ENCODE measurements at regions not wholly inside any gene's neighbourhood (a gene's known extent, or its start where the extent isn't known, plus 50 kb on each side); places are given as distances from the start of the nearest gene placed in this dataset.
"Not testable (repeated sequence)": the region's sequence is repeated elsewhere in the genome, so short reads cannot be mapped to it uniquely, and the experiment has no call there.

- DNase-seq, result not testable (repeated sequence)
Observed at GRCh38 chr2:95654897-95655296, 63.1 kb downstream of the TRIM43 start.

- DNase-seq, result not testable (repeated sequence)
Observed at GRCh38 chr2:95656553-95656952, 64.8 kb downstream of the TRIM43 start.

DNA sequence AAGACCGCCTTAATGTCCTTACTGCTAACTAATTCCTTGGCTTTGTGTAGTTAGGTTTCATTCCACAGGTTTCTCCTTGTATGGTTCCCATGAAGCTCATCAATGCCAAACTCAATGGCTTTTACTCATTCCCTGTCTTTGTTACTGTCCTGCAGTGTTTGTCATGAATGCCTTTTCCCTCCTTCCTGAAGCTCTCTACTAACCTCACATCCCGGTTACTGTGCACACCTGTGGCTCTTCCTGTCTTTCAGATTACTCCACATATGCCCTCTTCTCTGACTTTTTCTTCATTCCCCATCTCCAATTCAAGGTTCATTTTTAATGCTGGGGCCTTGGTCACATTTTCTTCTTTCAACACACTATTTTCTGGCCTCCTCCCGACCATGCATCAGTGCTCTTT lies 66.1 kb downstream of the TRIM43 start:
- DNase-seq, result not testable (repeated sequence)

DNA sequence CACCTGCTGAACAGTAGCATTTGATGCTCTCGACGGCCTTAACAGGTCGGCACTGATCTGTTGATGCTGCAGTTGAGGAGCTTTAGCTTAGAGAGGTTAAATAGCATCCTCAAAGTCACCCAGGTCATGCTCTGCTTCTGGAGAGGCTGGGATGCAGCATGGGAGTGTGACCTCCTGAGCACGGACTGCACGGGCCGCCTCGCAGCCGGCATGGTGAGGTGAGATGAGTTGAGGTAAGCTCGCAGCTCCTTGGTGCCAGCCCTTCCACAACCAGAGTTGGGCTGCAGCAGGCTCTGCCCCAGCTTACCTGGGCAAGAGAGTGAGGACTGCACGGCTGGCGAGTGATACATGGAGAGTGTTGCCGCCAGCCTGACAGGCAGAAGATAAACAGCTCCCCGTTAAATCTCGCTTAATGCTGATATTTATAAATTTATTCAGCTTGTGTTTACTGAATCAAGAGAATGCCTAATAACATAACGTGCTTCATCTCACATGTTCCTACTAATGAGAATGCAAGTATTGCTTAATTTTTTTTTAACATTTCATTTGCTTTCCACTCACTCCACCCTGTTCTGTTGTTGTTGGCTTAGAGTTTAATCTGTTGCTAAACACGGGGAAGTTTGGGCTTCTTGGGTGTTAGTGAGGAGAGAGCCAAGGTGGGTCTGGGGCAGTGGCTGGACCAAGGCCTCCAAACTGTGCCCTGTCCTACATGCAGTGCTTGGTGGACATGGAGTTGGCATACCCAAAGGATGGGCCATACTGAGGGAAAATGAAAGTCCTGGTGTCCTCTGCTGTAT lies 69.2 kb downstream of the TRIM43 start:
- not testable (repeated sequence) for DNase-seq

DNA sequence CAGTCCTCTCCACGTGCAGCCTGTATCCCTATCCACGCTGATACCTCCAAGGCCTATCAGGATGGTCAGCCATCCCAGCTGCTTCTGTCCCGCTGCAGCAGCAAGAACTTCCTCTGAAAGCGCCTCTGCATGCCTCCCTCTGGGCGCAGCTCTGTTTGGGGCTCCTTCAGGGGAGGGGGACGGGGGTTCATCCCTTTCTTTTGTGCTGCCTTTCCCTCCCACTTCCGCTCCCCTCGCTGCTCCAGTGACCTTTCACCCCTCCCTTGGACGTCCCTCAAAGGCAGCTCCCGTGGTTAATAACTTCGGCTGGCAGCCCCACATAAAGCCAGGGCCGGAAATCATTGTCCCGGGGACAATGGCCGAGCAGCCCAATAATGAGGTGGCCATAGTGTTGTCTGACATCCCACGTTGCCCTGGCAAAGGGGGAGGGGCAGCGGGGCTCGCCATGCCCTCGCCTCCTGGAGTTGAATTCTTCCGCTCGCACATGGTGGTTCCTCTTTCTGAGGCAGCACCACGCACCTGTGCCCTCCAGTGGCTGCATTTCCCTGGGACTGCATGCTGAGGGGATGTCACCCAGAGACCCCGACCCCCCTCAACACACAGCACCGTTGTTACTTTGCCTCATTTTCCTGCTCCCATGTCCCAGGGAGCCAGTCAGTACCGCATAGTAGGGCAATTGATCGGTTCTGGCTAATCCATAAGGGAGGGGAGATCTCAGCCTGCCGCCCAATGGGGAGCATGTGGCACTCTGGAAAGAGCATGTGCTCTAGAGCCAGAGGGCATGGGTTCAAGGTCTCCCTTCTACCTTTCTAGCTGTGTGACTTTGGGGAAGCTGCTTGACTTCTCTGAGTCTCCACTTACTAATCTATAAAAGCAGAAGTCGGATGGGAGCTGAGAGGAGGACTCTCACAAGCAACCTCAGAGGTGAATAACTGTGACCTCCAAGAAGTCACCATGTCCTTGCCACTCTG lies 72.0 kb downstream of the TRIM43 start:
- DNase-seq, result not testable (repeated sequence)

- not testable (repeated sequence) for DNase-seq
Observed at GRCh38 chr2:95666636-95667035, 74.8 kb downstream of the TRIM43 start.

DNA sequence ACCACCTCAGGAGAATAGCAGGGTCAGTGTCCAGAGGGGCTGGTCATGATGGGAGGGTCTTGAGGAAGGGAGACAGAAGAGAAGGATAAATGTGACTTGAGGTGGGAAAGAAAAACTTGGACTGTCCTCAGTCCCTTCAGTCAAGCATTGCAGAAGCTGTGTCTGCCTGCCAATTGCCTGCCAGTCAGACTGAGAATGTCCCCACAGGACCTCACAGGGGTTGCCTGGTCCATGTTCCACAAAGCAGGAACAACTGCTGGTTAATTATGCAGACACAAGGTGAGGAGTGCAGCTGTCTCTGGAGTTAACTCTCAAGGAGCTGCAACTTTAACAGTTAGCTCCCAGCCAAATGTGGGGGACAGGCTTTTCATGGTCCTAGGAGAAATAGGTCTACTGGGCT lies 75.7 kb downstream of the TRIM43 start:
- no peak for DNase-seq

- DNase-seq, result not testable (repeated sequence)
Observed at GRCh38 chr2:95668934-95669333, 77.1 kb downstream of the TRIM43 start.

DNA sequence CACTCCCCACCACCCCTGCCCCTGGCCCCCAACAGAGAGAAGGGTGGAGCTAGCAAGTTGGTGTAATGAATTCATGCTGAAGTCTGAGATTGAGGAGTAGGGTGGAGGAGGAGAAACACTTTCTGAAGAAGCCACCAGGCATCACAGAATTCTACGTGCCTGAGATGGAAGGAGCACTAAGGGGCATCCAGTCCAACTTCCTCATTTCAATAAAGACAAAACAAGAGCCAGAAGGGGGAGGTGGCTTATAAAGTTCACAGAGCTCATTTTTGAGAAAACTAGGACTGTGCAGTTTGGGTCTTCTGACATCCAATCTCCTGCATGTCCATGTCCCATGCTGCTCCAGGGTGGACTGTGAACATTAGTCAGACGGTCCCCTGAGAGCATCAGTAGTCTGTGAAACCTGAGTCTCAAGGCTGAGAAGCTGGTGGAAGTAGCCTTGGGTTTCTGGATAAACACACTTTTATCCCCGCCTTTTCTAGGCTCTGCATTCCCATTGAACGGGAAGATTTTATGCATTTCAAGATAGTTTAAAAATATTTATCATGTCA lies 77.7 kb downstream of the TRIM43 start:
- DNase-seq, result no peak

GRCh38 chr2:95670167-95670566 lies 78.4 kb downstream of the TRIM43 start:
- DNase-seq, result no peak

DNA sequence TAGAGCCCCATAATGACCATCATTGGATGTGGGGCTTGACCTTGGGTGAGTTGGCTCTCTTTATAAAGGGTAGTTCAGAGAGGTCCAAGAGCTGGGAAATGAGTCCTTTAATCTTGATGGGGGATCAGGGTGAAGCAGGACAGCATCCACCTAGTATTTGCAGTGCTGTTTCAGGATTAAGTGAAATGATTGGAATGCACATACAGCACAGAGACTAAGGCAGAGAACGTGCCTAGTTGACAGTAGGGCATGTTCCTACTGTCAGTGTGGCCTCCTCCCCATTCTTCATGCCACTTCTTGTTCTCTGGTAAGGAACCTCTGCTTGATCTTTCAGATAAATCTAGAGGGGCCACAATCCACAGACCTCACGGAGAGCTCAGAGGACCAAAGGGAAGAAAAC lies 78.9 kb downstream of the TRIM43 start:
- DNase-seq, result no peak

DNA sequence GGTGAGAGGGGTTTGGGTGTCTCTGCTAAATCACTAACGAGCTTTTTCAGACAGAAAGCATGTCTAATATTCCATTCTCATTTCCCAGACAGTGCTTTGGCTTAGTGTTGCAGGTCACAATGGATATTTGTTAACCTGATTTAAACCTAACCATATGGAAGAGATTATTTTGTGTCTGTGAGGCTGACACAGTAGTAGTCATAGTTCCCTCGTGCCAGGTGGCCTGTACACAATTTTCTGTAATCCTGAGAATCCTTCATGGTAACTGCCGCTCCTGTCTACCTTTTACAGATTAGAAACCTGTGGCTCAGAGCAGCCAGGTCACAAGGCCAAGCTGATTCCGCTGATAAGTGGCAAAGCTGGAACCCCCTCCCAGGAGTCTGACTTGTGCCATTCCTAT lies 79.4 kb downstream of the TRIM43 start:
- DNase-seq, result not testable (repeated sequence)

DNA sequence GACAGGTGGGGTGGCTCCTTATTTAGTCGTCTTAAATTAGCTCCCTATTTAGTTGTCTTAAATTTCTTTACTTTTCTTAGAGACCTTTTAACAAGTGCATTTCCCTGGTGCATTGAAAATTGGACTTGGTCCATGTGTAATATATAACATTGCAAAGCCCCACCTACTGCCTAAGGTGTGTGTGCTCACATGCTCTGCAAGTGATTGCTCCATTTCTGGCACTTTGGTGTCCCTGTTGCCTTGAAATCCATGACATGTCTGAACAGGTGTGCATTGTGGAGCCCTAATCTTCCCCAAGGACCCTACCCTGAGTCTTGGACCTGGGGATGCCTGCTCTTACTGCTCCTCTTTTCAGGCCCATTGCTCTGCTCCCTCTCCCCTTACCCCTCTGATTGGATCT lies 80.2 kb downstream of the TRIM43 start:
- DNase-seq, result not testable (repeated sequence)

GRCh38 chr2:95672500-95672899 lies 80.7 kb downstream of the TRIM43 start:
- not testable (repeated sequence) for DNase-seq

- no peak for DNase-seq
Observed at GRCh38 chr2:95674186-95674585, 82.4 kb downstream of the TRIM43 start.

- DNase-seq, result not testable (repeated sequence)
Observed at GRCh38 chr2:95676573-95676972, 84.8 kb downstream of the TRIM43 start.

- DNase-seq, result no peak
Observed at GRCh38 chr2:95677346-95677745, 85.5 kb downstream of the TRIM43 start.

DNA sequence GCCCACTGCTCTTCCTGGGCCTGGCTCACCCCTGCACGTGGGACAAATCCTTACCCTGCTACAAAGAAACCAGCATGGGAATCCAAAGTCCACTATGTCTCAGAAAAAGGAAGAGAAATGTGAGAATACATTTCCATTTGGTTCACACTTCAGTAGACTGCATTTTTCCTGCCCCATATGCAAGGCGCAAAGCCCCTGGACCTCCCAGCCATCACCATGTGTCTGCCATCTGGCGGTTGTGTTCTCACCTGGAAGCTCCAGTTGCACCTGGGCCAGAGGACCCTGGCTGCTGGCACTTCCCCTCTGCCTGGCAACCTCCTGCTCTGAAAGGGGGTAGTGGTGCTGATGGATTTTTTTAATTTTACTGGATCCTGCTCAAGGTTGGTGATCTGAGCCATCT lies 86.0 kb downstream of the TRIM43 start:
- not testable (repeated sequence) for DNase-seq

GRCh38 chr2:95681158-95681557 lies 89.4 kb downstream of the TRIM43 start:
- DNase-seq, result not testable (repeated sequence)

DNA sequence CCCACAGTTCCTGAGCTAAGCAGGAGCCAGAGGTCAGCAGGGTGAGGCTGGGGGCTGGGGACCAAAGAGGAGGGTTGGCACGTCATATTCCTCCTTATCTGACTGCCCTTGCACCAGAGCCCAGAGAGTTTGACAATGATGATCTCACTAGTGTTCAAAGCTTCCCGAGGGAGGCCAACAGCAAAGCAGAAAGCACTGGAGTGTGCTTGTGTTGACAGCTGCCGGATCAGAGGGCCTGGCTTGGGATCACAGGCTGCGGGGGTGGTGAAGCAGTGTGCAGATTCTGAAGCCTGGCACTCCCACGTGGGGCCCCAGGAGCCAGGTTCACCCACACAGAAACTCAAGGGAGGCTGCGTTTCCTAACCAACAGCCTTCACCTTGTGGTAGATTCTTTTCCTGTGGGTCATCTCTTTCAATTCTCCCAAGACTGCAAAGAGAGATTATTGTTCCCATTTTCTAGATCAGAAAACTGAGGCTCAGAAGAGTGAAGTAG lies 89.8 kb downstream of the TRIM43 start:
- DNase-seq, result not testable (repeated sequence)

DNA sequence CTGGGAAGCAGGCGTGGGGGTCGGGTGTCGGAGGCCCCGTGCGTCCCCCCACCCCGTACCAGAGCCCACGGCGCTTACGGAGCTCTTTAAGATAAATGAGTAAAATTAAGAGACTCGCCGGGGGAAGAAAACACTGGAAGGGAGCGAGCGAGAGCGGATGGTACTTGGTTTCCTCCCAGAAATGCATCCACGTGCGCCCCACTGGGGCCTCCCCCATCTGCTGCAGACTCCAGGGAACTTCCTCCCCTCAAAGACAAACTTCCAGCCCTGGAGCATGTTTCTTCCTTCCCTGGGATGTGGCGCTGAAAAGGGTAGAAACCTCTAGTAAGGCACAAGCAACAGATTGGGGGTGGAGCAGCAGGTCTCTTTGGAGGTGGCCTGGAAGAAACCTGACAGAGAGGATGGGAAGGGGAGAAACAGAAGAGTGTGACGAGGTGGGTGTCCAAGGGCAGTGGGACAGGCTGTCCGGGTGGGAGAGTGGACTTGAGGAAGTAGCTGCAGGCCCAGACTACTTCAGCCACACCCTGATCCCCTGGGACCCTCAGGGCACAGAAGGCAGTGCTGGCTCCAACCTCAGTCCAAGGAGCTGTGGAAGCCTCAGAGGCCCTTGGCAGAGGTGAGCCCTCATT lies 91.2 kb downstream of the TRIM43 start:
- not testable (repeated sequence) for DNase-seq

DNA sequence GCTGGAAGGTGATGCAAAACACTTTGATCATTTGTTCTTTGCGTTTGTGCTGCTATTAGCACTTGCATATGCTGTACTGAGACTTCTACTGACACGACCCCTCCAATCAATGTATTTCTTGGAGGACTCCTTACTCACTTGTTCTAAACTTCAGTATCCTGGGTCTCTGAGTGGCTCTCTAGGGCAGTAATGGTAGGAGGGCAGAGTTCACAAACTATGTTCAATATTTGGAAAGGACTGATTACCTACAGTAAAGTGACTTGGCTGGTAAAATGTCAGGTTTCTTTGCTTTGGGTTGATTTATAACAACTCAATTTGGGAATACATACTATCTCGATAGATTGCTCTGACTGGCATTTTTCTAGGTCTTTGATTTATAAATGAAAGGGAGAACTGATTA lies 93.7 kb downstream of the TRIM43 start:
- no peak for DNase-seq

All from NCI-H1105 treated with DMSO at 0.1 percent for 48 hours (cell line).